CD4-positive, alpha-beta T cell (primary cell): ENCODE measurements at regions not wholly inside any gene's neighbourhood (a gene's known extent, or its start where the extent isn't known, plus 50 kb on each side); places are given as distances from the start of the nearest gene placed in this dataset.

Experiments used
- ATAC-seq: fragments of 200-7000 bp; cut with Tn5 transposase; one replicate; pipeline ENCODE4 v1.10.0; 2022; ENCODE audit warnings: mild to moderate bottlenecking; ENCODE audit not compliant: poor library complexity
- CTCF ChIA-PET: fragments of 350-600 bp; sonication (Branson Sonifier 250); formaldehyde crosslinking; loops from one replicate; lab custom pipeline; 2021; ENCODE audit warnings: antibody characterized with exemption, inconsistent platforms; lab: Charles Lee
- POLR2A ChIA-PET: fragments of 350-600 bp; sonication (Branson Sonifier 250); formaldehyde crosslinking; loops from one replicate; lab custom pipeline; 2021; ENCODE audit warnings: antibody characterized with exemption, inconsistent platforms; lab: Charles Lee
- DNase-seq, 14 experiments: peaks; one replicate each; pipeline ENCODE4 v3.0.0-alpha.2; 2013 to 2020; ENCODE audit warnings: mixed read lengths in 2 of 14
- H3K27ac ChIP-seq, 2 donors: one replicate each; pipeline versions ENCODE4 v1.5.1 to v1.7.0; 2013; ENCODE audit warnings: low read length in 2 of 2, low read depth in 1 of 2, mild to moderate bottlenecking in 1 of 2
- H3K27me3 ChIP-seq, 2 experiments: 1 replicate in 1 of 2; 2 replicates in 1 of 2; pipeline versions ENCODE4 v1.6.1 to v1.7.0; 2013; ENCODE audit warnings: low read length in 2 of 2, control low read depth in 1 of 2, mild to moderate bottlenecking in 1 of 2, moderate library complexity in 1 of 2; ENCODE audit not compliant: insufficient read depth in 2 of 2, control insufficient read depth in 1 of 2
- H3K36me3 ChIP-seq: one replicate; pipeline ENCODE4 v1.6.1; 2013; ENCODE audit warnings: low read length, control low read depth; ENCODE audit not compliant: insufficient read depth
- H3K4me1 ChIP-seq: one replicate; pipeline ENCODE4 v1.6.1; 2013; ENCODE audit warnings: low read length, control low read depth; ENCODE audit not compliant: insufficient read depth
- H3K4me3 ChIP-seq: one replicate; pipeline ENCODE4 v1.5.1; 2013; ENCODE audit warnings: mild to moderate bottlenecking, low read length, moderate library complexity
- H3K9me3 ChIP-seq, 2 experiments: 1 replicate in 1 of 2; 2 replicates in 1 of 2; pipeline versions ENCODE4 v1.6.1 to v1.7.0; 2013; ENCODE audit warnings: low read length in 2 of 2, mild to moderate bottlenecking in 2 of 2, control low read depth in 1 of 2, moderate library complexity in 1 of 2; ENCODE audit not compliant: control insufficient read depth in 1 of 2, insufficient read depth in 1 of 2
- H3K27ac Mint-ChIP-seq: one replicate; pipeline ENCODE4 v1.8.0; 2020; ENCODE audit warnings: mixed read lengths
- H3K27me3 Mint-ChIP-seq: one replicate; pipeline ENCODE4 v1.8.0; 2021; ENCODE audit warnings: mixed read lengths
- H3K36me3 Mint-ChIP-seq: one replicate; pipeline ENCODE4 v1.8.0; 2021; ENCODE audit warnings: low read depth, mixed read lengths
- H3K4me1 Mint-ChIP-seq: one replicate; pipeline ENCODE4 v1.8.0; 2021; ENCODE audit warnings: low read depth, mixed read lengths
- H3K4me3 Mint-ChIP-seq: one replicate; pipeline ENCODE4 v1.8.0; 2020; ENCODE audit warnings: mild to moderate bottlenecking, mixed read lengths
- H3K9me3 Mint-ChIP-seq: one replicate; pipeline ENCODE4 v1.8.0; 2020; ENCODE audit warnings: mixed read lengths
- CTCF ChIP-seq: fragments of 200-600 bp; IDR thresholded peaks from one replicate; pipeline ENCODE4 v1.8.0; 2022; ENCODE audit warnings: antibody characterized with exemption, mild to moderate bottlenecking
- intact Hi-C, 2 experiments: fragments of 100-400 bp; cut with DNase I in 1 of 2; cut with micrococcal nuclease in 1 of 2; formaldehyde crosslinking; loops; one replicate each; pipeline versions ENCODE4 v1.15.1 to v1.9.0; 2023 to 2025; cut with DNase I, micrococcal nuclease

- ChIA-PET CTCF (no interaction called here), POLR2A (no interaction called here)
- H3K9me3 Mint-ChIP-seq = no peaks in the 10 kb centered on the region
- no peak for TF ChIP-seq CTCF
- H3K36me3 ChIP-seq = no peaks in the 10 kb centered on the region
- no peak for ATAC-seq
- peaks cover under 1 to 1% of the 10 kb centered on the region in 2 experiments for H3K27me3 ChIP-seq
- peaks cover 10% of the 10 kb centered on the region for H3K27me3 Mint-ChIP-seq
- no peak overlapping the region for H3K27ac Mint-ChIP-seq
- H3K4me1 Mint-ChIP-seq = no peaks in the 10 kb centered on the region
- H3K36me3 Mint-ChIP-seq = no peaks in the 10 kb centered on the region
- DNase-seq = no peak
- no peaks in the 10 kb centered on the region for H3K9me3 ChIP-seq
- H3K27ac ChIP-seq = no peak overlapping the region
- intact Hi-C loops = no loop called here
- H3K4me1 ChIP-seq = no peaks in the 10 kb centered on the region
- H3K4me3 ChIP-seq = no peak overlapping the region
- no peak overlapping the region for H3K4me3 Mint-ChIP-seq
These were observed 61.3 kb downstream of the POU3F3 start for GRCh38 chr2:104915107-104915793.

DNA sequence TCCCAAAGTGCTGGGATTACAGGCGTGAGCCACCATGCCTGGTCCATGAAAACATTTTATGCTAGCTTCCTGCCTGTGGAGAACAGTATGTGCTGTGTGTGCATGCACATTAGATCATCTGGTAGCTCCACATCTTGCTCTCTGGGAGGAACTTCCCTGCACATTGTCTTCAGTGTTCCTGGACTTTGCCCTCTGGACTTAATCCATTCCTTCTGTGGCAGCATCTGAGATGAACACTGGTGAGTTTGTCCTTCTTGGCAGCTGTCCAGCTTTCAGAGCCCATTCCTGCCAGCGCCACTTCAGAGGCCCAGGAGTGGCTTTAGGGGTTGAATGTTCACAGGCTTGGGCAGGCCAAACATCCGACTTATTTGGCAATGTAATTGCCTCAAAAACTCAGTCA is 65.2 kb downstream of the POU3F3 start:
- Mint-ChIP-seq H3K4me1 (no peaks in the 10 kb centered on the region), H3K27me3 (peaks cover 5% of the 10 kb centered on the region), H3K4me3 (no peak overlapping the region), H3K27ac (no peak overlapping the region), H3K9me3 (peaks cover 6% of the 10 kb centered on the region), H3K36me3 (no peaks in the 10 kb centered on the region)
- intact Hi-C loops = no loop called here
- POLR2A ChIA-PET = no interaction called here
- H3K4me3 ChIP-seq = no peak overlapping the region
- ATAC-seq = no peak
- no peak for TF ChIP-seq CTCF
- H3K27ac ChIP-seq = no peak overlapping the region
- no peak for DNase-seq
- H3K27me3 ChIP-seq = no peaks in the 10 kb centered on the region
- CTCF ChIA-PET = no interaction called here
- no peaks in the 10 kb centered on the region for H3K36me3 ChIP-seq
- no peaks in the 10 kb centered on the region for H3K9me3 ChIP-seq
- H3K4me1 ChIP-seq = no peaks in the 10 kb centered on the region

DNA sequence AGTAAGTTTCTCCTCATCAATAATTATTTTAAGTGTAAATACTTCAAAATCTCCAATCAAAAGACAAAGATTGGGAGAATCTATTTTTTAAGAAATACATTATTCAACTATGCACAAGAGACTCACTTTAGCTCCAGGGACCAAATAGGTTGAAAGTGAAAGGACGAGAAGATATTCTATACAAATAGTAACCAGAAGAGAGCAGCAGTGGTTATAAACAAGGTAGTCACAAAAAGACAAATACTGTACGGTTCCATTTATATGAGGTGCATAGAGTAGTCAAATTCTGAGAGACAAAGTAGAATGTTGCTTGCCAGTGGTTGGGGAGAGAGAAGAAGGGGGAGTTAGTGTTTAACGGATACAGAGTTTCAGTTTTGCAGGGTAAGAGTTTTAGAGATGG is 69.8 kb downstream of the POU3F3 start:
- H3K9me3 ChIP-seq = no peaks in the 10 kb centered on the region
- H3K27ac ChIP-seq = no peak overlapping the region
- ATAC-seq (no peak), DNase-seq (no peak)
- intact Hi-C loops = no loop called here
- CTCF ChIA-PET = no interaction called here
- Mint-ChIP-seq H3K27ac (no peak overlapping the region), H3K36me3 (no peaks in the 10 kb centered on the region), H3K27me3 (peaks cover 11% of the 10 kb centered on the region), H3K4me3 (no peak overlapping the region), H3K9me3 (peaks cover 6% of the 10 kb centered on the region), H3K4me1 (no peaks in the 10 kb centered on the region)
- no peaks in the 10 kb centered on the region for H3K4me1 ChIP-seq
- TF ChIP-seq CTCF = no peak
- H3K36me3 ChIP-seq = no peaks in the 10 kb centered on the region
- no peaks in the 10 kb centered on the region for H3K27me3 ChIP-seq
- POLR2A ChIA-PET = no interaction called here
- H3K4me3 ChIP-seq = no peak overlapping the region
